Caco-2 (cell line): ENCODE measurements at regions not wholly inside any gene's neighbourhood (a gene's known extent, or its start where the extent isn't known, plus 50 kb on each side); places are given as distances from the start of the nearest gene placed in this dataset.

Experiments
- BruUV-seq: library from RNA; stranded (reverse); fragments of 400-500 nt; replicated peaks from 2 replicates; lab custom pipeline; 2021; lab: Mats Ljungman, UMichigan
- CTCF ChIA-PET: fragments of 300-600 bp; sonication (Branson Sonifier 250); formaldehyde crosslinking; loops from one replicate; lab custom pipeline; 2022; ENCODE audit warnings: antibody characterized with exemption; lab: Charles Lee
- POLR2A ChIA-PET: fragments of 300-600 bp; sonication (Branson Sonifier 250); formaldehyde crosslinking; loops from one replicate; lab custom pipeline; 2022; ENCODE audit warnings: antibody characterized with exemption; lab: Charles Lee
- DNase-seq, 2 experiments: peaks; one replicate each; pipeline versions ENCODE4 v3.0.0 to v3.0.0-alpha.2; 2020 to 2022
- H3K27me3 ChIP-seq: replicated peaks from 2 replicates; pipeline ENCODE4 v1.6.0; 2011; ENCODE audit warnings: low read length; ENCODE audit not compliant: control insufficient read depth, insufficient read depth
- H3K36me3 ChIP-seq: 2 replicates; pipeline ENCODE4 v1.5.1; 2011; ENCODE audit warnings: low read length; ENCODE audit not compliant: control insufficient read depth, insufficient read depth
- H3K4me1 ChIP-seq: fragments of 250-450 bp; sonication (Bioruptor Pico); 2 replicates; pipeline ENCODE4 v1.5.1; 2020; ENCODE audit warnings: mild to moderate bottlenecking
- H3K4me3 ChIP-seq: 2 replicates; pipeline ENCODE4 v1.5.1; 2011; ENCODE audit warnings: low read depth, mild to moderate bottlenecking, control low read depth, low read length
- H3K9me3 ChIP-seq: fragments of 250-450 bp; sonication (Bioruptor Pico); 2 replicates; pipeline ENCODE4 v1.5.1; 2020; ENCODE audit warnings: mild to moderate bottlenecking, moderate library complexity
- H3K27ac Mint-ChIP-seq: one replicate; pipeline ENCODE4 v1.8.0; 2022; ENCODE audit warnings: mixed read lengths; ENCODE audit not compliant: unreplicated experiment
- H3K27me3 Mint-ChIP-seq: one replicate; pipeline ENCODE4 v1.8.0; 2022; ENCODE audit warnings: mixed read lengths; ENCODE audit not compliant: insufficient read depth, unreplicated experiment
- H3K36me3 Mint-ChIP-seq: one replicate; pipeline ENCODE4 v1.8.0; 2022; ENCODE audit warnings: mild to moderate bottlenecking, mixed read lengths; ENCODE audit not compliant: insufficient read depth, unreplicated experiment
- H3K4me1 Mint-ChIP-seq: one replicate; pipeline ENCODE4 v1.8.0; 2022; ENCODE audit warnings: low read depth, mixed read lengths; ENCODE audit not compliant: unreplicated experiment
- H3K4me3 Mint-ChIP-seq: one replicate; pipeline ENCODE4 v1.8.0; 2022; ENCODE audit warnings: mild to moderate bottlenecking, moderate library complexity, mixed read lengths; ENCODE audit not compliant: unreplicated experiment
- H3K9me3 Mint-ChIP-seq: one replicate; pipeline ENCODE4 v1.8.0; 2022; ENCODE audit warnings: mixed read lengths; ENCODE audit not compliant: unreplicated experiment
- CTCF ChIP-seq, 2 experiments: fragments of 200-600 bp in 1 of 2; IDR thresholded peaks; 1 replicate in 1 of 2; 2 replicates in 1 of 2; pipeline versions ENCODE4 v1.5.1 to v1.8.0; 2011 to 2022; ENCODE audit warnings: antibody characterized with exemption in 1 of 2, control low read depth in 1 of 2, inconsistent platforms in 1 of 2, low read depth in 1 of 2, low read length in 1 of 2, mild to moderate bottlenecking in 1 of 2, moderate library complexity in 1 of 2; ENCODE audit not compliant: insufficient read depth in 1 of 2, severe bottlenecking in 1 of 2, unreplicated experiment in 1 of 2
- intact Hi-C: fragments of 100-400 bp; cut with micrococcal nuclease; formaldehyde crosslinking; loops from one replicate; pipeline ENCODE4 v1.10.0; 2022; ENCODE audit not compliant: unreplicated experiment

GRCh38 chr21:23613014-23613413 is 1994.3 kb downstream of the MRPL39 start:
- intact Hi-C loops: no loop called here
- Mint-ChIP-seq H3K4me3 (no peak overlapping the region), H3K9me3 (no peaks in the 10 kb centered on the region), H3K4me1 (no peaks in the 10 kb centered on the region), H3K27ac (no peak overlapping the region), H3K36me3 (no peaks in the 10 kb centered on the region), H3K27me3 (no peaks in the 10 kb centered on the region)
- no peaks in the 10 kb centered on the region for H3K4me1 ChIP-seq
- TF ChIP-seq CTCF (IDR thresholded peaks at IDR 0.05; ENCODE audit: insufficient read depth in 1 of 2, low read depth in 1 of 2, low read length in 1 of 2, severe bottlenecking in 1 of 2, unreplicated experiment in 1 of 2): no peak
- H3K4me3 ChIP-seq: no peak overlapping the region
- ChIA-PET CTCF (no interaction called here), POLR2A (no interaction called here)
- BruUV-seq: no TSS peak
- H3K9me3 ChIP-seq: no peaks in the 10 kb centered on the region
- H3K36me3 ChIP-seq: no peaks in the 10 kb centered on the region
- DNase-seq: no peak
- H3K27me3 ChIP-seq: no peaks in the 10 kb centered on the region

GRCh38 chr21:23612210-23612609 is 1995.1 kb downstream of the MRPL39 start:
- H3K27ac Mint-ChIP-seq: no peak overlapping the region
- no peak overlapping the region for H3K4me3 Mint-ChIP-seq
- CTCF ChIA-PET: no interaction called here
- no peaks in the 10 kb centered on the region for H3K27me3 Mint-ChIP-seq
- H3K4me3 ChIP-seq: no peak overlapping the region
- no peak for TF ChIP-seq CTCF (IDR thresholded peaks at IDR 0.05; ENCODE audit: insufficient read depth in 1 of 2, low read depth in 1 of 2, low read length in 1 of 2, severe bottlenecking in 1 of 2, unreplicated experiment in 1 of 2)
- no peaks in the 10 kb centered on the region for H3K9me3 Mint-ChIP-seq
- H3K9me3 ChIP-seq: no peaks in the 10 kb centered on the region
- H3K4me1 Mint-ChIP-seq: no peaks in the 10 kb centered on the region
- H3K4me1 ChIP-seq: no peaks in the 10 kb centered on the region
- no peak for DNase-seq
- POLR2A ChIA-PET: no interaction called here
- H3K36me3 Mint-ChIP-seq: no peaks in the 10 kb centered on the region
- BruUV-seq: no TSS peak
- no peaks in the 10 kb centered on the region for H3K36me3 ChIP-seq
- H3K27me3 ChIP-seq: no peaks in the 10 kb centered on the region
- intact Hi-C loops: no loop called here

GRCh38 chr21:23607782-23608431 is 1999.4 kb downstream of the MRPL39 start:
- BruUV-seq: no TSS peak
- Mint-ChIP-seq H3K4me1 (no peaks in the 10 kb centered on the region), H3K36me3 (no peaks in the 10 kb centered on the region), H3K27me3 (peaks cover 3% of the 10 kb centered on the region), H3K27ac (no peak overlapping the region), H3K4me3 (no peak overlapping the region), H3K9me3 (no peaks in the 10 kb centered on the region)
- ChIA-PET POLR2A (no interaction called here), CTCF (no interaction called here)
- Histone ChIP-seq H3K9me3 (no peaks in the 10 kb centered on the region), H3K4me1 (no peaks in the 10 kb centered on the region), H3K4me3 (no peak overlapping the region), H3K36me3 (no peaks in the 10 kb centered on the region), H3K27me3 (no peaks in the 10 kb centered on the region)
- no peak for TF ChIP-seq CTCF (IDR thresholded peaks at IDR 0.05; ENCODE audit: insufficient read depth in 1 of 2, low read depth in 1 of 2, low read length in 1 of 2, severe bottlenecking in 1 of 2, unreplicated experiment in 1 of 2)
- no peak for DNase-seq
- intact Hi-C loops: no loop called here
